MM.1S (cell line): ENCODE measurements at regions not wholly inside any gene's neighbourhood (a gene's known extent, or its start where the extent isn't known, plus 50 kb on each side); places are given as distances from the start of the nearest gene placed in this dataset.

Experiments
- DNase-seq: peaks from one replicate; pipeline ENCODE4 v3.0.0-alpha.2; 2015
- H2AFZ ChIP-seq: fragments of 300-600 bp; sonication (generic); 2 replicates; pipeline ENCODE4 v1.6.0; 2016; ENCODE audit warnings: antibody characterized with exemption, low read length
- H3F3A ChIP-seq: fragments of 300-600 bp; sonication (generic); 2 replicates; pipeline ENCODE4 v1.6.1; 2016; ENCODE audit warnings: mild to moderate bottlenecking, antibody characterized with exemption, low read length, moderate library complexity, mixed read lengths; ENCODE audit not compliant: insufficient read depth
- H3K27ac ChIP-seq: fragments of 300-600 bp; sonication (generic); 2 replicates; pipeline ENCODE4 v1.5.1; 2016; ENCODE audit warnings: mild to moderate bottlenecking, low read length
- H3K27me3 ChIP-seq: fragments of 300-600 bp; sonication (generic); replicated peaks from 2 replicates; pipeline ENCODE4 v1.6.0; 2016; ENCODE audit warnings: low read length; ENCODE audit not compliant: insufficient read depth
- H3K36me3 ChIP-seq: fragments of 300-600 bp; sonication (generic); replicated peaks from 2 replicates; pipeline ENCODE4 v1.6.1; 2016; ENCODE audit warnings: mild to moderate bottlenecking, low read length, mixed read lengths; ENCODE audit not compliant: insufficient read depth
- H3K4me1 ChIP-seq: fragments of 300-600 bp; sonication (generic); 2 replicates; pipeline ENCODE4 v1.6.1; 2016; ENCODE audit warnings: low read length, mixed read lengths
- H3K4me2 ChIP-seq: fragments of 300-600 bp; sonication (generic); 2 replicates; pipeline ENCODE4 v1.6.0; 2016; ENCODE audit warnings: low read depth, low read length
- H3K4me3 ChIP-seq: fragments of 300-600 bp; sonication (generic); 2 replicates; pipeline ENCODE4 v1.5.1; 2016; ENCODE audit warnings: low read length, mixed read lengths
- H3K79me2 ChIP-seq: fragments of 300-600 bp; sonication (generic); 2 replicates; pipeline ENCODE4 v1.6.1; 2016; ENCODE audit warnings: mixed run types, low read length, mixed read lengths
- H3K9ac ChIP-seq: fragments of 300-600 bp; sonication (generic); 2 replicates; pipeline ENCODE4 v1.6.1; 2016; ENCODE audit warnings: low read length, mixed read lengths
- H3K9me2 ChIP-seq: fragments of 300-600 bp; sonication (generic); replicated peaks from 2 replicates; pipeline ENCODE4 v1.6.1; 2016; ENCODE audit warnings: mild to moderate bottlenecking, low read length, mixed read lengths; ENCODE audit not compliant: insufficient read depth
- H3K9me3 ChIP-seq: fragments of 300-600 bp; sonication (generic); replicated peaks from 2 replicates; pipeline ENCODE4 v1.6.1; 2016; ENCODE audit warnings: mild to moderate bottlenecking, low read length, mixed read lengths; ENCODE audit not compliant: insufficient read depth
- H4K20me1 ChIP-seq: fragments of 300-600 bp; sonication (generic); 2 replicates; pipeline ENCODE4 v1.6.1; 2016; ENCODE audit warnings: mild to moderate bottlenecking, low read length, moderate library complexity, mixed read lengths; ENCODE audit not compliant: insufficient read depth
- EZH2 ChIP-seq: fragments of 300-600 bp; sonication (generic); optimal IDR thresholded peaks from 2 replicates; pipeline ENCODE3; 2017; ENCODE audit warnings: low read depth, mild to moderate bottlenecking, antibody characterized with exemption, low read length, mixed read lengths
- EZH2phosphoT487 ChIP-seq: fragments of 300-600 bp; sonication (generic); IDR thresholded peaks from 2 replicates; pipeline ENCODE4 v1.6.1; 2018; ENCODE audit warnings: antibody characterized with exemption, low read length
- TF ChIP-seq, protein P1 (sequence below): fragments of 300-600 bp; sonication (generic); IDR thresholded peaks from 2 replicates; pipeline ENCODE4 v1.5.1; 2016; ENCODE audit warnings: antibody characterized with exemption, low read length, mixed read lengths

DNA sequence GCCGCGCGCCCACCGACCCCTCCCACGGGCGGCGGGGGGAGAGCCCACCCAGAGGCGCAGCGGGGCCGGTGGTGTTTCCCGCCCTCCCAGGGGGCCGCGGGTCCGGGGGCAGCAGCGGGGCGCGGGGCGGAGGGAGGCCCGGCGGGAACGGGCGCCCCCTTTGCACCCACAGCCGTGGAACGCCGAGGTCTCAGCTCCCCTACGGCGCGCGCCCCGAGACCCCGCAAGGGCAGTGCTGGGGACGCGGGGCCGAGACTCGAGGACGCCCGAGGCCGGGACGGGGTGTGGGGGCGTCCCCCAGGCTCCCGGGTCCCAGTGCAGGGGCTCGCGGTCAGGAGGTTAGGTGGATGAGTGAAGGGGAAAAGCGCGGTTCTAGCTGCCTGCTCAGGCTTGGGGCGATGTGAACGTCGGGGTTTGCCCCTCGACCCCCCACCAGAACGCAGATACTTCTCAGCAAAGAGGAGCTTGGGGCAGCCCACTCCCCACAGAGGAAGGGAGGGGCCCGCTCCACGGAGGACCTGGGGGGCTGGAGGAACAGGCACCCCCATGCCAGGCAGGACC is 65.5 kb upstream of the BHLHE23 start:
- Histone ChIP-seq H3K4me2 (no peak overlapping the region), H3K79me2 (no peaks in the 10 kb centered on the region), H3K27ac (no peak overlapping the region), H3F3A (no peaks in the 10 kb centered on the region), H3K27me3 (peaks cover 85% of the 10 kb centered on the region), H4K20me1 (no peaks in the 10 kb centered on the region), H3K36me3 (no peaks in the 10 kb centered on the region), H3K9me3 (no peaks in the 10 kb centered on the region), H3K4me3 (no peak overlapping the region), H3K9me2 (no peaks in the 10 kb centered on the region), H3K4me1 (no peaks in the 10 kb centered on the region), H2AFZ (no peak overlapping the region), H3K9ac (no peak overlapping the region)
- no peak for TF ChIP-seq EZH2
- no peak for TF ChIP-seq EZH2phosphoT487
- TF ChIP-seq, protein P1, sequence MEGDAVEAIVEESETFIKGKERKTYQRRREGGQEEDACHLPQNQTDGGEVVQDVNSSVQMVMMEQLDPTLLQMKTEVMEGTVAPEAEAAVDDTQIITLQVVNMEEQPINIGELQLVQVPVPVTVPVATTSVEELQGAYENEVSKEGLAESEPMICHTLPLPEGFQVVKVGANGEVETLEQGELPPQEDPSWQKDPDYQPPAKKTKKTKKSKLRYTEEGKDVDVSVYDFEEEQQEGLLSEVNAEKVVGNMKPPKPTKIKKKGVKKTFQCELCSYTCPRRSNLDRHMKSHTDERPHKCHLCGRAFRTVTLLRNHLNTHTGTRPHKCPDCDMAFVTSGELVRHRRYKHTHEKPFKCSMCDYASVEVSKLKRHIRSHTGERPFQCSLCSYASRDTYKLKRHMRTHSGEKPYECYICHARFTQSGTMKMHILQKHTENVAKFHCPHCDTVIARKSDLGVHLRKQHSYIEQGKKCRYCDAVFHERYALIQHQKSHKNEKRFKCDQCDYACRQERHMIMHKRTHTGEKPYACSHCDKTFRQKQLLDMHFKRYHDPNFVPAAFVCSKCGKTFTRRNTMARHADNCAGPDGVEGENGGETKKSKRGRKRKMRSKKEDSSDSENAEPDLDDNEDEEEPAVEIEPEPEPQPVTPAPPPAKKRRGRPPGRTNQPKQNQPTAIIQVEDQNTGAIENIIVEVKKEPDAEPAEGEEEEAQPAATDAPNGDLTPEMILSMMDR, result no peak
- no peak for DNase-seq

DNA sequence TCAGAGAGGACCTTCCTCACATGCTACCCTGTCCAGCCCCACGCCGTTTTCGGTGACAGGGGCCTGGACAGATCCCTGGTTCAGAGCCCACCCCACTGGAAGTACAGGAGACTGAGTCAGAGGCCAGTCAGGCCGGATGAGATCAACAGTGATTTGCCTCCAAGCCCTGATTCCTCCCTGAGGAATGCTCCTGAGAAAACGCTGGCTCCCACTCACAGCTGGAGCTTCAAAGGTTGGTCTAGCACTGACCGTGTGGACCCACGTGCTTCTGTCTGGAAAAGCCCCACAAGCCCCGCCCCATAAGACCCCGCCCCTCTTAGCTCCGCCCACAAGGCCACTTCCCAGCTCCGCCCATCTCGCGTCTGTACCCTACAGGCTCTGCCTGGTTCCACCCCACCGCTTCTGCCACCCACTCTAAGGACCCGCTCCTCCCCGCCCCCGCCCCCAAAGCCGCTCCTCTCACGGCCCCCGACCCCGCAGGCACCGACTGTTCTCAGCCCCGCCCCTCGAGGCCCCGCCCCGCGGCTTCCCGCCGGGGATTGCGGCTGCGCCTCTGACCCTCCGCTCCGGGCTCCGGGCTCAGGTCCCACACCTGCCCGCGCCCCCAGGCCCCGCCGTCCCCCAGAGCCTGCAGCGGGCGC is 64.9 kb upstream of the BHLHE23 start:
- Histone ChIP-seq H3K27me3 (peaks cover 85% of the 10 kb centered on the region), H2AFZ (no peak overlapping the region), H3K27ac (no peak overlapping the region), H3F3A (no peaks in the 10 kb centered on the region), H3K4me1 (no peaks in the 10 kb centered on the region), H3K4me3 (no peak overlapping the region), H3K36me3 (no peaks in the 10 kb centered on the region), H4K20me1 (no peaks in the 10 kb centered on the region), H3K9me3 (no peaks in the 10 kb centered on the region), H3K4me2 (no peak overlapping the region), H3K9me2 (no peaks in the 10 kb centered on the region), H3K9ac (no peak overlapping the region), H3K79me2 (no peaks in the 10 kb centered on the region)
- no peak for DNase-seq
- TF ChIP-seq EZH2, result no peak
- TF ChIP-seq, protein P1, result no peak
- no peak for TF ChIP-seq EZH2phosphoT487

DNA sequence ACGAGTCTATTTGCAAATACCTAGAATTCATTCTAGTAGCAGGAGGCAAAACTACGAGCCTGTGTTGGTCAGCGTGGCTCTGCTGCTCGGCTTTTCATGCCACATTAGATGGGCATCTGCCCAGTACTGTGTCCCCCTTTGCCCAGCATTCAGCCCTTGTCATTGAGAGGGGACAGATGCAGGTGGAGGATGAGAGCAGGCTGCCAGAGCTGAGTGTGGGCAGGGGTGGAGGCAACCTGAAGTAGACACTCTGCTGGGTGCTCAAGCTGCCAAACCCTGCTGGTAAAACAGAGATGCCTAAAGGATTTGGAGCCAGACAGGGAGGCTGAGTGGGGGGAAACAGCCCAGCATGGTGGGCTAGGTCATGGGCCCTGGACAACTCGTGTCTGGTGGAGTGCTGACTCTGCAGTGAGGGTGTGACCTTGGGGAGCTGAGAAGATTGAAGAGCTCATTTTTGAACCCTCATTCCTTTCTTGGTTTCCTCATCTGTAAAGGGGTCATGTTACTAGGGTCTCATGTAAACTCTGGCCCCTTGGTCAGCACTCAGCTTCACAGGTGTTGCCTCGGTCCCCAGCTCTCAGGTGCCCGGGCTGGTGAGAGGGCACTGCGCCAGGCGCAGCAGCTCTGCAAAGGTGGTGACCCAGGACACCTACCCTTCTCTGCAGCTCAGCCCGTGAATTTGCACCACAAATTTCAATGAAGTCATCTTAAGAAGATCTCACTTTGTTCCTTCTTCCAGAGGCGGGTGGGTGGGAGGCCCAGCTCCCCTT is 64.2 kb upstream of the BHLHE23 start:
- Histone ChIP-seq H3K27me3 (peaks cover 85% of the 10 kb centered on the region), H3K36me3 (no peaks in the 10 kb centered on the region), H3K9me2 (no peaks in the 10 kb centered on the region), H3F3A (no peaks in the 10 kb centered on the region), H3K4me3 (no peak overlapping the region), H3K9me3 (no peaks in the 10 kb centered on the region), H2AFZ (no peak overlapping the region), H4K20me1 (no peaks in the 10 kb centered on the region), H3K4me2 (no peak overlapping the region), H3K4me1 (no peaks in the 10 kb centered on the region), H3K79me2 (no peaks in the 10 kb centered on the region), H3K27ac (no peak overlapping the region), H3K9ac (no peak overlapping the region)
- no peak for DNase-seq
- TF ChIP-seq EZH2phosphoT487, result no peak

DNA sequence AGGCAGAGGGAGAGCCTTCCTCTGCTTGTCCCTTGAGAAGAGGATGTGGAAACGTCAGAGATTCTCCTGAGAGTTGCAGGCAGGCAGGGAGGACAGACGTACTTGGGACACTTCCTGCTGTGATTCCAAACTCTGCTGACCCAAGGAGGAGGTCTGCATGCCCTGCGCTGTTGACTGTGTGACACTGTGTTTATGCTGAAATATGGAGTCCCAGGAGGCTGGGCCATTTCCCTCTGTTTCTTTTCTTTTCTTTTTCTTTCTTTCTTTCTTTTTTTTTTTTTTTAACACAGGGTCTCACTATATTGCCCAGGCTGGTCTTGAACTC is 63.5 kb upstream of the BHLHE23 start:
- Histone ChIP-seq H3K36me3 (no peaks in the 10 kb centered on the region), H3F3A (no peaks in the 10 kb centered on the region), H3K27ac (no peak overlapping the region), H2AFZ (no peak overlapping the region), H4K20me1 (no peaks in the 10 kb centered on the region), H3K4me3 (no peak overlapping the region), H3K4me2 (no peak overlapping the region), H3K9ac (no peak overlapping the region), H3K79me2 (no peaks in the 10 kb centered on the region), H3K27me3 (peaks cover 85% of the 10 kb centered on the region), H3K9me2 (no peaks in the 10 kb centered on the region), H3K9me3 (no peaks in the 10 kb centered on the region), H3K4me1 (no peaks in the 10 kb centered on the region)
- TF ChIP-seq EZH2phosphoT487 (no peak), EZH2 (no peak)
- TF ChIP-seq, protein P1, result no peak
- no peak for DNase-seq
